Panc1 (cell line): ENCODE measurements at regions not wholly inside any gene's neighbourhood (a gene's known extent, or its start where the extent isn't known, plus 50 kb on each side); places are given as distances from the start of the nearest gene placed in this dataset.

Experiments used
- ATAC-seq: fragments of 200-7000 bp; cut with Tn5 transposase; 2 replicates; pipeline ENCODE4 v1.9.1; 2020; ENCODE audit warnings: mild to moderate bottlenecking, moderate library complexity
- BruUV-seq: library from RNA; stranded (reverse); fragments of 400-500 nt; replicated peaks from 2 replicates; lab custom pipeline; 2021; lab: Mats Ljungman, UMichigan
- CTCF ChIA-PET: fragments of 300-600 bp; sonication (Branson Sonifier 250); formaldehyde crosslinking; loops from one replicate; lab custom pipeline; 2022; ENCODE audit warnings: antibody characterized with exemption; lab: Charles Lee
- POLR2A ChIA-PET: fragments of 300-600 bp; sonication (Branson Sonifier 250); formaldehyde crosslinking; loops from one replicate; lab custom pipeline; 2022; ENCODE audit warnings: antibody characterized with exemption; lab: Charles Lee
- DNase-seq: peaks from one replicate; pipeline ENCODE4 v3.0.0-alpha.2; 2010; ENCODE audit warnings: low read depth, low spot score
- H3K27ac ChIP-seq: 2 replicates; pipeline ENCODE4 v1.5.1; 2011; ENCODE audit warnings: mild to moderate bottlenecking, low read length, inconsistent platforms
- H3K27me3 ChIP-seq: fragments of 200-500 bp; sonication (Bioruptor generic); 2 replicates; pipeline ENCODE4 v1.6.0; 2014; ENCODE audit warnings: low read length, inconsistent platforms; ENCODE audit not compliant: control insufficient read depth, insufficient read depth
- H3K36me3 ChIP-seq: fragments of 200-500 bp; sonication (Bioruptor generic); 2 replicates; pipeline ENCODE4 v1.5.1; 2014; ENCODE audit warnings: inconsistent platforms, mild to moderate bottlenecking, low read length, moderate library complexity; ENCODE audit not compliant: control insufficient read depth, insufficient read depth
- H3K4me1 ChIP-seq: 2 replicates; pipeline ENCODE4 v1.5.1; 2011; ENCODE audit warnings: inconsistent platforms, mild to moderate bottlenecking, low read length, moderate library complexity; ENCODE audit not compliant: control insufficient read depth, insufficient read depth
- H3K4me3 ChIP-seq, 2 experiments: 2 replicates each; pipeline ENCODE4 v1.5.1; 2011 to 2012; ENCODE audit warnings: low read depth in 2 of 2, low read length in 2 of 2, mild to moderate bottlenecking in 2 of 2, inconsistent platforms in 1 of 2, moderate library complexity in 1 of 2
- H3K9me3 ChIP-seq: fragments of 200-500 bp; sonication (Bioruptor generic); 2 replicates; pipeline ENCODE4 v1.5.1; 2014; ENCODE audit warnings: low read depth, mild to moderate bottlenecking, inconsistent platforms, low read length, moderate library complexity; ENCODE audit not compliant: control insufficient read depth, insufficient read depth
- CTCF ChIP-seq: fragments of 450-650 bp; IDR thresholded peaks from 2 replicates; pipeline ENCODE4 v1.5.1; 2017; ENCODE audit warnings: mild to moderate bottlenecking
- POLR2AphosphoS5 ChIP-seq: IDR thresholded peaks from 2 replicates; pipeline ENCODE4 v1.6.1; 2012; ENCODE audit warnings: mild to moderate bottlenecking, low read depth, low read length, moderate library complexity
- REST ChIP-seq, 2 experiments: IDR thresholded peaks; 2 replicates each; pipeline ENCODE4 v1.6.1; 2011 to 2012; ENCODE audit warnings: low read depth in 2 of 2, control low read depth in 1 of 2, low read length in 1 of 2, mild to moderate bottlenecking in 1 of 2, moderate library complexity in 1 of 2; ENCODE audit not compliant: insufficient read depth in 1 of 2
- SIN3A ChIP-seq: IDR thresholded peaks from 2 replicates; pipeline ENCODE4 v1.6.1; 2012; ENCODE audit warnings: low read depth, mild to moderate bottlenecking, low read length, moderate library complexity, borderline replicate concordance; ENCODE audit not compliant: insufficient read depth
- TCF7L2 ChIP-seq: IDR thresholded peaks from 2 replicates; pipeline ENCODE4 v1.6.1; 2011; ENCODE audit warnings: mild to moderate bottlenecking, low read depth, low read length, inconsistent platforms
- in situ Hi-C: cut with HindIII; loops from 2 replicates; pipeline ENCODE4 v1.10.0; 2016; ENCODE audit warnings: low sequenced_read_pairs, low pct_unique_long_range_greater_than_20kb
- intact Hi-C: fragments of 100-400 bp; cut with micrococcal nuclease; formaldehyde crosslinking; loops from one replicate; pipeline ENCODE4 v1.10.0; 2022; ENCODE audit not compliant: unreplicated experiment

- intact Hi-C loops, result no loop called here
- TF ChIP-seq POLR2AphosphoS5 (no peak), SIN3A (no peak), REST (IDR thresholded peaks at IDR 0.05; ENCODE audit: insufficient read depth in 1 of 2, low read depth in 2 of 2, low read length in 1 of 2) (no peak), TCF7L2 (no peak), CTCF (no peak)
- ATAC-seq, result no peak; the same call in 1 of the 2 replicates
- peaks cover 8% of the 10 kb centered on the region for H3K27me3 ChIP-seq
- BruUV-seq, result no TSS peak
- ChIA-PET POLR2A (no interaction called here), CTCF (interaction anchor here (0.6 kb wide), 1 partner anchor 554 kb away, joined by 9 read pairs; no protein-coding TSS in a partner anchor)
- no peaks in the 10 kb centered on the region for H3K9me3 ChIP-seq
- H3K4me1 ChIP-seq, result no peaks in the 10 kb centered on the region
- no peaks in the 10 kb centered on the region for H3K36me3 ChIP-seq
- H3K4me3 ChIP-seq, result no peak overlapping the region
- DNase-seq, result no peak
- no peak overlapping the region for H3K27ac ChIP-seq
- in situ Hi-C loops, result no loop called here
Observed at GRCh38 chr2:219702796-219703545, 75.5 kb downstream of the SLC4A3 start.

GRCh38 chr2:219704878-219705277 is 77.4 kb downstream of the SLC4A3 start:
- no peak overlapping the region for H3K27ac ChIP-seq
- no peaks in the 10 kb centered on the region for H3K36me3 ChIP-seq
- DNase-seq (no peak), ATAC-seq (no peak)
- TF ChIP-seq POLR2AphosphoS5, result no peak
- TF ChIP-seq TCF7L2, result no peak
- TF ChIP-seq REST (IDR thresholded peaks at IDR 0.05; ENCODE audit: insufficient read depth in 1 of 2, low read depth in 2 of 2, low read length in 1 of 2), result no peak
- TF ChIP-seq CTCF, result no peak
- TF ChIP-seq SIN3A, result no peak
- CTCF ChIA-PET, result no interaction called here
- intact Hi-C loops (no loop called here), in situ Hi-C loops (no loop called here)
- POLR2A ChIA-PET, result no interaction called here
- peaks cover 2% of the 10 kb centered on the region; the same call in 1 of the 2 replicates for H3K27me3 ChIP-seq
- H3K4me1 ChIP-seq, result no peaks in the 10 kb centered on the region
- no TSS peak for BruUV-seq
- no peaks in the 10 kb centered on the region for H3K9me3 ChIP-seq
- no peak overlapping the region for H3K4me3 ChIP-seq
